H1 (cell line): ENCODE measurements at regions not wholly inside any gene's neighbourhood (a gene's known extent, or its start where the extent isn't known, plus 50 kb on each side); places are given as distances from the start of the nearest gene placed in this dataset.

Experiments used
- EP300 ChIP-seq, 2 experiments: IDR thresholded peaks; 1 replicate in 1 of 2; 2 replicates in 1 of 2; pipeline ENCODE4 v1.6.1; 2011 to 2012; ENCODE audit warnings: low read depth in 2 of 2, low read length in 2 of 2, mild to moderate bottlenecking in 2 of 2, borderline replicate concordance in 1 of 2, inconsistent platforms in 1 of 2, moderate library complexity in 1 of 2
- POLR2A ChIP-seq, 2 experiments: IDR thresholded peaks; 1 replicate in 1 of 2; 2 replicates in 1 of 2; pipeline ENCODE4 v1.6.1; 2011; ENCODE audit warnings: low read depth in 2 of 2, low read length in 2 of 2, mild to moderate bottlenecking in 2 of 2; ENCODE audit errors: control extremely low read depth in 1 of 2
- SIX5 ChIP-seq: IDR thresholded peaks from 2 replicates; pipeline ENCODE4 v1.6.1; 2011; ENCODE audit warnings: mild to moderate bottlenecking, low read depth, low read length
- TF ChIP-seq, protein P1 (sequence below), 3 experiments: IDR thresholded peaks; 1 replicate in 2 of 3; 2 replicates in 1 of 3; pipeline versions ENCODE4 v1.5.1 to v1.6.1; 2011; ENCODE audit warnings: low read length in 3 of 3, mild to moderate bottlenecking in 3 of 3, inconsistent platforms in 2 of 3, low read depth in 1 of 3, moderate library complexity in 1 of 3; ENCODE audit not compliant: insufficient read depth in 1 of 3; ENCODE audit errors: control extremely low read depth in 1 of 3

DNA sequence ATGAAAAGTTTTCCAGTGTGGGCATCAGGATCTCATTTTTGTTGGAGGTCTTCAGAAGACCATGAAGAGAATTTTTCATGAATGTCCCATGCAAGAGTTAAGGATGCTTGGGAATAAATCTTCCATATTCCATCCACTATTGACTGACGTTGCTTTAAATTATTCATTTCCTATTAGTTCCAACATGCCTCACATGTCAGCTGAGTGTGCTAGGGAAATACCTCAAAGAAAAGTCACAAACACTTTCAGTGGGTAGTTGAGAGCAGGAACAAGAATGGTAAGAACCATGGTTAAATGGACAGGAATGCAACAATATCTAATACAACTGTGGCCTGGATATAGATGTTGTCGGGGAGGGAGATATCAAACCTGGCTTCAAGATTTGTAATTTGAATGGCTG lies 610.1 kb downstream of the TECRL start:
- TF ChIP-seq, protein P1, sequence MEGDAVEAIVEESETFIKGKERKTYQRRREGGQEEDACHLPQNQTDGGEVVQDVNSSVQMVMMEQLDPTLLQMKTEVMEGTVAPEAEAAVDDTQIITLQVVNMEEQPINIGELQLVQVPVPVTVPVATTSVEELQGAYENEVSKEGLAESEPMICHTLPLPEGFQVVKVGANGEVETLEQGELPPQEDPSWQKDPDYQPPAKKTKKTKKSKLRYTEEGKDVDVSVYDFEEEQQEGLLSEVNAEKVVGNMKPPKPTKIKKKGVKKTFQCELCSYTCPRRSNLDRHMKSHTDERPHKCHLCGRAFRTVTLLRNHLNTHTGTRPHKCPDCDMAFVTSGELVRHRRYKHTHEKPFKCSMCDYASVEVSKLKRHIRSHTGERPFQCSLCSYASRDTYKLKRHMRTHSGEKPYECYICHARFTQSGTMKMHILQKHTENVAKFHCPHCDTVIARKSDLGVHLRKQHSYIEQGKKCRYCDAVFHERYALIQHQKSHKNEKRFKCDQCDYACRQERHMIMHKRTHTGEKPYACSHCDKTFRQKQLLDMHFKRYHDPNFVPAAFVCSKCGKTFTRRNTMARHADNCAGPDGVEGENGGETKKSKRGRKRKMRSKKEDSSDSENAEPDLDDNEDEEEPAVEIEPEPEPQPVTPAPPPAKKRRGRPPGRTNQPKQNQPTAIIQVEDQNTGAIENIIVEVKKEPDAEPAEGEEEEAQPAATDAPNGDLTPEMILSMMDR (IDR thresholded peaks at IDR 0.05; ENCODE audit: control extremely low read depth in 1 of 3, insufficient read depth in 1 of 3, low read depth in 1 of 3, low read length in 3 of 3): no peak
- no peak for TF ChIP-seq POLR2A (IDR thresholded peaks at IDR 0.05; ENCODE audit: control extremely low read depth in 1 of 2, low read depth in 2 of 2, low read length in 2 of 2)
- TF ChIP-seq SIX5: no peak
- no peak for TF ChIP-seq EP300 (IDR thresholded peaks at IDR 0.05; ENCODE audit: borderline replicate concordance in 1 of 2, low read depth in 2 of 2, low read length in 2 of 2)
